GM18520 (cell line): ENCODE measurements at regions not wholly inside any gene's neighbourhood (a gene's known extent, or its start where the extent isn't known, plus 50 kb on each side); places are given as distances from the start of the nearest gene placed in this dataset.
"Not testable (repeated sequence)": the region's sequence is repeated elsewhere in the genome, so short reads cannot be mapped to it uniquely, and the experiment has no call there.

Experiments
- ATAC-seq: cut with Tn5 transposase; IDR thresholded peaks from one replicate; pipeline ENCODE4 v1.9.1; 2021; ENCODE audit not compliant: unreplicated experiment

DNA sequence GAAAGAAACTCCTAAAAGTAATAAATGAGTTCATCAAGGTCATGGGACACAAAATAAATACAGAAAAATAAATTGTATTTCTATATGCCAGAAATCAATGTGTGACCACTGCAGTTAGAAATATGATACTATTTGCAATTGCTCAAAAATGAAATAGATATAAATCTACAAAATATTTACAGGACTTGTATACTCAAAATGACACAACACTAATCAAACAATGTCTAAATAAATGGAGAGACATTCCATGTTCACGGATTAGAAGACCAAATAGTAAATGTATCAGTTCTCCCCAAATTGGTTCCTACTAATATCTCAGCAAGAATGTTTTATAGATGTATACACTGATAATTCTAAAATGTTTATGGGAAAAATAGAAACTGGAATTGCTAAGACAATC, 345.3 kb downstream of the NR2F1-AS1 start:
- no peak for ATAC-seq

- ATAC-seq = no peak
Measured at GRCh38 chr5:93226202-93226735, 354.8 kb downstream of the NR2F1-AS1 start.

- no peak for ATAC-seq
Measured at GRCh38 chr5:93225748-93226147, 355.3 kb downstream of the NR2F1-AS1 start.

DNA sequence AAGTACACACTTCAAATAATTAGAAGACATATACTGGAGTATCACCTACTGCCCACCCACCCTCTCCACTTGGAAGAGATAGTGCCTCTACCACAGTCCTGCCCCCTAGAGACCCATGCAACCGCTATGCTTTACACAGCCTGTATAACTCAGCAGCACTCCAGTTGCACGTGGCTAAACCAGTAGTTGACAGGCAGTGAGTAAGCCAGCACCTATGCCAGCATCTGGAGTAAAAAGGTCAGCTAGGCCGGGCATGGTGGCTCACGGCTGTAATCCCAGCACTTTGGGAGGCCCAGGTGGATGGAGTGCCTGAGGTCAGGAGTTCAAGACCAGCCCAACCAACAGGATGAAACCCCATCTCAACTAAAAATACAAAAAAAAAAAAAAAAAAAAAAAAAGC, 356.4 kb downstream of the NR2F1-AS1 start:
- ATAC-seq = no peak

DNA sequence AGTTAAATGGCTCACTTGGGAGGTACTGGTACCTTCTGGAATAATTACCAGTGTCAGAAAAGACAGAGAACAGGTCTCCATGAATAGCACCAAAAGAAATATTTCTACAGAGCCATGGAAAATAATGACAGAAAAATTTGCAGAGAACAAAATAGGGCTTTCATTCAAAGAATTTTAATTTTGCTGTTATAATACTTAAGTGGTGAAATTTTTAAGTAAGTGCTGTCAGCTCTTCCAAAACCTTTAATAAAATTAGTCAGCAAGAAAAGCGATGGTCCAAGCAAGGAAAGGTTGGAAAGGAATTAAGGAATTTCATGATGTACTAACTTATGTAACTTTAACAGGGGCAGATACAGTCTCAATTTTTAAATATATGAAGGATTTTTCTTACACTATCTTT, 359.2 kb downstream of the NR2F1-AS1 start:
- ATAC-seq = no peak

DNA sequence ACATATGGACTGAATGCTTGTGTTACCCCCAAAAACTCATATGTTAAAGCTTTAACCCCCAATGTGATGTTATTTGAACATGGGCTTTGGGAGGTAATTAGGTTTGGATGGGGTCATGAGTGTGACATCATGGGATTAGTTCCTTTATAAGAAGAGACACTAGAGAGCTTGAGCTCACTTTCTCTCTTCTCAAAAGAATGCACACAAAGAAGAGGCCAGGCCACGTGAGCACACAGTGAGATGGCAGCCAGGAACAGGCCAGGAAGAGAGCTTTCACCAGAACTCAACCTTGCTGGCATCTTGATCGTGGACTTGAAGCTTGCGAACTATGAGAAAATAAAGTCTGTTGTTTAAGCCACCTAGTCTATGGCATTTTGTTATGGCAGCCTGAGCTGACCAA, 360.6 kb downstream of the NR2F1-AS1 start:
- no peak for ATAC-seq

GRCh38 chr5:93219641-93220145, 361.3 kb downstream of the NR2F1-AS1 start:
- ATAC-seq = no peak

DNA sequence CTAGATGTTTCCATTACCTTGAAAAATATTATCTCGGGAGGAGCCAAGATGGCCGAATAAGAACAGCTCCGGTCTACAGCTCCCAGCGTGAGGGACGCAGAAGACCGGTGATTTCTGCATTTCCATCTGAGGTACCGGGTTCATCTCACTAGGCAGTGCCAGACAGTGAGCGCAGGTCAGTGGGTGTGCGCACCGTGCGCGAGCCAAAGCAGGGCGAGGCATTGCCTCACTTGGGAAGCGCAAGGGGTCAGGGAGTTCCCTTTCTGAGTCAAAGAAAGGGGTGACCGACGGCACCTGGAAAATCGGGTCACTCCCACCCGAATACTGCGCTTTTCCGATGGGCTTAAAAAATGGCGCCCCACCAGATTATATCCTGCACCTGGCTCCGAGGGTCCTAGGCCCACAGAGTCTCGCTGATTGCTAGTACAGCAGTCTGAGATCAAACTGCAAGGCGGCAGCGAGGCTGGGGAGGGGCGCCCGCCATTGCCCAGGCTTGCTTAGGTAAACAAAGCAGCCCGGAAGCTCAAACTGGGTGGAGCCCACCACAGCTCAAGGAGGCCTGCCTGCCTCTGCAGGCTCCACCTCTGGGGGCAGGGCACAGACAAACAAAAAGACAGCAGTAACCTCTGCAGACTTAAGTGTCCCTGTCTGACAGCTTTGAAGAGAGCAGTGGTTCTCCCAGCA, 367.8 kb downstream of the NR2F1-AS1 start:
- not testable (repeated sequence) for ATAC-seq

GRCh38 chr5:93209476-93209875, 371.5 kb downstream of the NR2F1-AS1 start:
- ATAC-seq = no peak

- ATAC-seq = no peak
Measured at GRCh38 chr5:93208141-93208751, 372.8 kb downstream of the NR2F1-AS1 start.

DNA sequence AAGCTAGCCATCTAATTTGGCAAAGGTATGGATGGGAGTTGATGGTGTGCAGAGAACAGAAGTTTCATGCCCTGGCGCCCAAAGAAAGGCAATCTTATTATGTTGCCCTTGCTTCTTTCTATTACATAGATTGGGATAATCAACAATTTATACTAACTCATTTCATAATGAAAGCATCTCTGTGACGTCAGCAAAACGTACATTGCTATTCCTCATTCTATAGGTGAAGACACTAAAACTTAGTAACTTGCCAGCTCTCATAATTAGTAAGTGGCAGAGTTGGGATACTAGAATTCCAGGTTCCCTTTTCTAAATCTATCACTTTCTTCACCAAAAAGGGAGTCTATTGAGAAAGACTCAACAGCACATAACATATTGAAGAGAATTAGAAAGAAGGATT, 374.8 kb downstream of the NR2F1-AS1 start:
- ATAC-seq = no peak

- no peak for ATAC-seq
Measured at GRCh38 chr5:93201061-93201460, 380.0 kb downstream of the NR2F1-AS1 start.

DNA sequence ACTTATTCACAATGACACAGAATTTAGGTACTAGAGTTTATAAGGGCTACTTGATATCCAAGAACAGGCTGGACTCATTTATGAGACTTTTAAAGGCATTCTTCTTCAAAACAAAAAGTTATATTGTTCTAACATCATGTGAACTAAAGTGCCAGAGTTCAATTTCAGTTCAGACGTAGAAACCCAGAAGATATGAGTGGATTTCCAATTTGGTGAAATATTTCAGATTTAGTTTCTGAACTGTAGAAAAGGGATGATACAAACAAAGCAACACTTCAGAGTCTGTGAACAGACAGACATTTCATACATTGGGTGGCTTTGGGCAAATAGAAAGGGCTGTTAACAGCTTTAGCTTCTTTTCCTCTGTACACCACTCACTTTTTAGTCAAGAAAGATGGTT, 384.0 kb downstream of the NR2F1-AS1 start:
- no peak for ATAC-seq

GRCh38 chr5:93193431-93194347, 387.3 kb downstream of the NR2F1-AS1 start:
- ATAC-seq = no peak

GRCh38 chr5:93192683-93193082, 388.3 kb downstream of the NR2F1-AS1 start:
- no peak for ATAC-seq

DNA sequence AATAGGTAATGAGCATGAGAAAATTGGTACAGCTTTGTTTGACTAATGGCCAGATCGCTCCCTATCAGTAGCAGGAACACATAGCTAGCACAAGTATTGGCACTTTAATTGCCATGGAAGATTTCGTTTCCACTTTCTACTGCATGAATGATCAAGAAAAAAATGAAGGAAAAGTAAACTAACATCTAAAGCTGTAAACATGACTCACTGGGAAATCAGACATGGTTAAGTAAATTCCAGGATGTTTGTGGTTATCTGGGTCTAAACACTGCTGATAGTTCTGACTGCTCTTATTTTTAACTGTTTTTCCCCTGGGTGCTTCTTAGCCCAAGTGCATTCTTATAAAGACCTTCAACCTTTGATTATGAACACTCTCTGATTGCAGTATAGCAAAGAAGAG, 388.9 kb downstream of the NR2F1-AS1 start:
- no peak for ATAC-seq

- no peak for ATAC-seq
Measured at GRCh38 chr5:93191035-93191817, 389.8 kb downstream of the NR2F1-AS1 start.

GRCh38 chr5:93189707-93190120, 391.3 kb downstream of the NR2F1-AS1 start:
- no peak for ATAC-seq

- ATAC-seq = no peak
Measured at GRCh38 chr5:93188876-93189485, 392.0 kb downstream of the NR2F1-AS1 start.

- no peak for ATAC-seq
Measured at GRCh38 chr5:93186076-93186682, 394.8 kb downstream of the NR2F1-AS1 start.
